ENCODE measurements at regions not wholly inside any gene's neighbourhood (a gene's known extent, or its start where the extent isn't known, plus 50 kb on each side); places are given as distances from the start of the nearest gene placed in this dataset.

- TF ChIP-seq GATA2 (IDR thresholded peaks at IDR 0.05; ENCODE audit: low read depth, low read length) (no peak), GATA3 (IDR thresholded peaks at IDR 0.05; ENCODE audit: low read depth, low read length) (no peak)
These were observed 124.7 kb upstream of the FRMD4B start for GRCh38 chr3:69510481-69511030.

GRCh38 chr3:69509288-69509687, 123.4 kb upstream of the FRMD4B start:
- TF ChIP-seq GATA2 (IDR thresholded peaks at IDR 0.05; ENCODE audit: low read depth, low read length) = no peak
- TF ChIP-seq GATA3 (IDR thresholded peaks at IDR 0.05; ENCODE audit: low read depth, low read length) = no peak

- TF ChIP-seq GATA3 (IDR thresholded peaks at IDR 0.05; ENCODE audit: low read depth, low read length) (no peak), GATA2 (IDR thresholded peaks at IDR 0.05; ENCODE audit: low read depth, low read length) (no peak)
These were observed 120.0 kb upstream of the FRMD4B start for GRCh38 chr3:69505770-69506407.

GRCh38 chr3:69504232-69504631, 118.3 kb upstream of the FRMD4B start:
- TF ChIP-seq GATA3 (IDR thresholded peaks at IDR 0.05; ENCODE audit: low read depth, low read length) = no peak

- TF ChIP-seq GATA2 (IDR thresholded peaks at IDR 0.05; ENCODE audit: low read depth, low read length) (no peak), GATA3 (IDR thresholded peaks at IDR 0.05; ENCODE audit: low read depth, low read length) (no peak)
These were observed 114.7 kb upstream of the FRMD4B start for GRCh38 chr3:69500604-69501003.

- TF ChIP-seq GATA2 (IDR thresholded peaks at IDR 0.05; ENCODE audit: low read depth, low read length) (no peak), GATA3 (IDR thresholded peaks at IDR 0.05; ENCODE audit: low read depth, low read length) (no peak)
These were observed 114.1 kb upstream of the FRMD4B start for GRCh38 chr3:69499899-69500421.

- TF ChIP-seq GATA3 (IDR thresholded peaks at IDR 0.05; ENCODE audit: low read depth, low read length) (no peak), GATA2 (IDR thresholded peaks at IDR 0.05; ENCODE audit: low read depth, low read length) (peak; percentile 47; the same call in 1 of the 2 replicates)
These were observed 113.5 kb upstream of the FRMD4B start for GRCh38 chr3:69499422-69499821.

- no peak for TF ChIP-seq GATA2 (IDR thresholded peaks at IDR 0.05; ENCODE audit: low read depth, low read length)
- no peak for TF ChIP-seq GATA3 (IDR thresholded peaks at IDR 0.05; ENCODE audit: low read depth, low read length)
These were observed 111.0 kb upstream of the FRMD4B start for GRCh38 chr3:69496856-69497255.

GRCh38 chr3:69494185-69494584, 108.3 kb upstream of the FRMD4B start:
- no peak for TF ChIP-seq GATA3 (IDR thresholded peaks at IDR 0.05; ENCODE audit: low read depth, low read length)
- no peak for TF ChIP-seq GATA2 (IDR thresholded peaks at IDR 0.05; ENCODE audit: low read depth, low read length)

GRCh38 chr3:69493157-69493556, 107.3 kb upstream of the FRMD4B start:
- TF ChIP-seq GATA2 (IDR thresholded peaks at IDR 0.05; ENCODE audit: low read depth, low read length) (no peak), GATA3 (IDR thresholded peaks at IDR 0.05; ENCODE audit: low read depth, low read length) (no peak)

GRCh38 chr3:69491975-69492374, 106.1 kb upstream of the FRMD4B start:
- no peak for TF ChIP-seq GATA3 (IDR thresholded peaks at IDR 0.05; ENCODE audit: low read depth, low read length)
- no peak for TF ChIP-seq GATA2 (IDR thresholded peaks at IDR 0.05; ENCODE audit: low read depth, low read length)

GRCh38 chr3:69490971-69491370, 105.1 kb upstream of the FRMD4B start:
- TF ChIP-seq GATA2 (IDR thresholded peaks at IDR 0.05; ENCODE audit: low read depth, low read length) = no peak
- no peak for TF ChIP-seq GATA3 (IDR thresholded peaks at IDR 0.05; ENCODE audit: low read depth, low read length)

GRCh38 chr3:69490235-69490634, 104.3 kb upstream of the FRMD4B start:
- TF ChIP-seq GATA2 (IDR thresholded peaks at IDR 0.05; ENCODE audit: low read depth, low read length) (no peak), GATA3 (IDR thresholded peaks at IDR 0.05; ENCODE audit: low read depth, low read length) (no peak)

GRCh38 chr3:69488026-69488425, 102.1 kb upstream of the FRMD4B start:
- no peak for TF ChIP-seq GATA3 (IDR thresholded peaks at IDR 0.05; ENCODE audit: low read depth, low read length)
- no peak for TF ChIP-seq GATA2 (IDR thresholded peaks at IDR 0.05; ENCODE audit: low read depth, low read length)

GRCh38 chr3:69485489-69485888, 99.6 kb upstream of the FRMD4B start:
- no peak for TF ChIP-seq GATA3 (IDR thresholded peaks at IDR 0.05; ENCODE audit: low read depth, low read length)
- no peak for TF ChIP-seq GATA2 (IDR thresholded peaks at IDR 0.05; ENCODE audit: low read depth, low read length)

Data from SH-SY5Y (cell line).